Ovary (tissue), 7 donors: ENCODE measurements at regions not wholly inside any gene's neighbourhood (a gene's known extent, or its start where the extent isn't known, plus 50 kb on each side); places are given as distances from the start of the nearest gene placed in this dataset.

Experiments
- DNase-seq, 5 donors: peaks; one replicate each; pipeline ENCODE4 v3.0.0-alpha.2; 2019 to 2020
- H3K27ac ChIP-seq, 2 donors: fragments of 200-600 bp; one replicate each; pipeline versions ENCODE4 v1.5.1 to v1.8.0; 2019 to 2022
- H3K27me3 ChIP-seq: fragments of 200-600 bp; one replicate; pipeline ENCODE4 v1.8.0; 2022
- H3K36me3 ChIP-seq: fragments of 200-600 bp; sonication (generic); one replicate; pipeline ENCODE4 v1.5.1; 2019
- H3K4me1 ChIP-seq: one replicate; pipeline ENCODE4 v1.8.1; 2013; ENCODE audit warnings: mild to moderate bottlenecking, moderate library complexity; ENCODE audit not compliant: insufficient read depth
- H3K4me3 ChIP-seq: fragments of 200-600 bp; sonication (generic); one replicate; pipeline ENCODE4 v1.5.1; 2017
- H3K9me3 ChIP-seq, 2 donors: fragments of 200-600 bp in 1 of 2; sonication (generic) in 1 of 2; one replicate each; pipeline versions ENCODE4 v1.5.1 to v1.8.1; 2013 to 2019; ENCODE audit warnings: mild to moderate bottlenecking in 1 of 2, moderate library complexity in 1 of 2
- EP300 ChIP-seq: sonication (generic); formaldehyde crosslinking; IDR thresholded peaks from one replicate; pipeline ENCODE4 v1.6.1; 2017; ENCODE audit warnings: antibody characterized with exemption
- POLR2A ChIP-seq: fragments of 450-650 bp; IDR thresholded peaks from one replicate; pipeline ENCODE4 v1.6.1; 2017; ENCODE audit warnings: antibody characterized with exemption, mild to moderate bottlenecking, moderate library complexity
- WGBS, 3 donors: extraction: QIAGEN DNeasy Blood & Tissue Kit in 1 of 3; methylation state at CpG; one replicate each; pipeline versions ENCODE4 v1.1.5 to v1.1.7; 2013 to 2017; 5-methylcytosine and 5-hydroxymethylcytosine counted together
- intact Hi-C, 4 donors: fragments of 100-400 bp; cut with DNase I; formaldehyde crosslinking; loops; one replicate each; pipeline versions ENCODE4 v1.11.0 to v1.15.1; 2022 to 2023
- TF ChIP-seq, protein P1 (sequence below), 3 donors: fragments of 450-650 bp in 2 of 3; fragments of 200-600 bp in 1 of 3; IDR thresholded peaks; one replicate each; pipeline versions ENCODE4 v1.5.1 to v1.8.0; 2016 to 2022; ENCODE audit warnings: antibody characterized with exemption in 3 of 3, mild to moderate bottlenecking in 1 of 3
- donor health status: DM: no; HTN: no; CAD: no; lungs with moderate emphysema.
- donor health status: DM: no; HTN: no; CAD: no.
- donor health status: Bipolar disorder and iron deficiency.
- donor health status: DM: no; HTN: no; CAD: no.
- donor health status: DM: yes; HTN: yes; CAD: no.

GRCh38 chr7:142698429-142698828 lies 50.8 kb upstream of the PRSS1 start:
- Histone ChIP-seq H3K4me1 (no peaks in the 10 kb centered on the region), H3K36me3 (no peaks in the 10 kb centered on the region), H3K4me3 (no peak overlapping the region), H3K27ac (no peak overlapping the region), H3K9me3 (no peaks in the 10 kb centered on the region), H3K27me3 (no peaks in the 10 kb centered on the region)
- TF ChIP-seq, protein P1, sequence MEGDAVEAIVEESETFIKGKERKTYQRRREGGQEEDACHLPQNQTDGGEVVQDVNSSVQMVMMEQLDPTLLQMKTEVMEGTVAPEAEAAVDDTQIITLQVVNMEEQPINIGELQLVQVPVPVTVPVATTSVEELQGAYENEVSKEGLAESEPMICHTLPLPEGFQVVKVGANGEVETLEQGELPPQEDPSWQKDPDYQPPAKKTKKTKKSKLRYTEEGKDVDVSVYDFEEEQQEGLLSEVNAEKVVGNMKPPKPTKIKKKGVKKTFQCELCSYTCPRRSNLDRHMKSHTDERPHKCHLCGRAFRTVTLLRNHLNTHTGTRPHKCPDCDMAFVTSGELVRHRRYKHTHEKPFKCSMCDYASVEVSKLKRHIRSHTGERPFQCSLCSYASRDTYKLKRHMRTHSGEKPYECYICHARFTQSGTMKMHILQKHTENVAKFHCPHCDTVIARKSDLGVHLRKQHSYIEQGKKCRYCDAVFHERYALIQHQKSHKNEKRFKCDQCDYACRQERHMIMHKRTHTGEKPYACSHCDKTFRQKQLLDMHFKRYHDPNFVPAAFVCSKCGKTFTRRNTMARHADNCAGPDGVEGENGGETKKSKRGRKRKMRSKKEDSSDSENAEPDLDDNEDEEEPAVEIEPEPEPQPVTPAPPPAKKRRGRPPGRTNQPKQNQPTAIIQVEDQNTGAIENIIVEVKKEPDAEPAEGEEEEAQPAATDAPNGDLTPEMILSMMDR (IDR thresholded peaks at IDR 0.05): no peak
- TF ChIP-seq POLR2A (no peak), EP300 (no peak)
- 78 to 92% (median 87%) methylated on average over 1 of the region's 1 CpG for WGBS, 3 donors
- intact Hi-C loops: no loop called here
- DNase-seq: no peak

DNA sequence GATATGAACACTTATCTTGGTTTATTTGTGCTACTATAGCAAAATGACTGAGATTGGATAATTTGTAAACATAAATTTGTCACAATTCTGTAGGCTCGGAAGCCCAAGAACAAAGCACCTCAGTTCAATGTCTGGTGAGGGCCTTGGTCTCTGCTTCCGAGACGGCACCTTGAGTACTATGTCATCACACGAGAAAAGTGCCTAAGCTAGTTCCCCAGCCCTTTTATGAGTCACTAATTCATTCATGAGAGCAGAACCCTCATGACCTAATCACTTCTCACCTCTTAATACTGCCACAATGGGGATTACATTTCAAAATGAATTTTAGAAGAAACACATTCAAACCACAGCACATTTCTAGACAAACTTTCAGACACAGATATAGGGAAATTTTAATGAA lies 52.0 kb upstream of the PRSS1 start:
- Histone ChIP-seq H3K9me3 (no peaks in the 10 kb centered on the region), H3K36me3 (no peaks in the 10 kb centered on the region), H3K27me3 (no peaks in the 10 kb centered on the region), H3K27ac (no peak overlapping the region), H3K4me1 (no peaks in the 10 kb centered on the region), H3K4me3 (no peak overlapping the region)
- intact Hi-C loops: no loop called here
- DNase-seq: no peak
- 63 to 75% (median 70%) methylated on average over 4 of the region's 4 CpGs for WGBS, 3 donors
- TF ChIP-seq EP300 (no peak), POLR2A (no peak)
- TF ChIP-seq, protein P1 (IDR thresholded peaks at IDR 0.05): no peak

GRCh38 chr7:142696456-142697179 lies 52.7 kb upstream of the PRSS1 start:
- no peaks in the 10 kb centered on the region for H3K27me3 ChIP-seq
- H3K9me3 ChIP-seq: no peaks in the 10 kb centered on the region
- no peak for DNase-seq
- H3K4me3 ChIP-seq: no peak overlapping the region
- TF ChIP-seq POLR2A: no peak
- TF ChIP-seq EP300: no peak
- TF ChIP-seq, protein P1 (IDR thresholded peaks at IDR 0.05): no peak
- H3K4me1 ChIP-seq: no peaks in the 10 kb centered on the region
- H3K36me3 ChIP-seq: no peaks in the 10 kb centered on the region
- H3K27ac ChIP-seq: no peak overlapping the region
- intact Hi-C loops: no loop called here

- intact Hi-C loops: no loop called here
- Histone ChIP-seq H3K27me3 (no peaks in the 10 kb centered on the region), H3K36me3 (no peaks in the 10 kb centered on the region), H3K4me1 (no peaks in the 10 kb centered on the region), H3K9me3 (no peaks in the 10 kb centered on the region), H3K27ac (no peak overlapping the region), H3K4me3 (no peak overlapping the region)
- DNase-seq: no peak
- no peak for TF ChIP-seq POLR2A
- no peak for TF ChIP-seq EP300
Measured at GRCh38 chr7:142693911-142694310, 55.4 kb upstream of the PRSS1 start.

- WGBS, 3 donors: 86 to 92% (median 91%) methylated on average over 2 of the region's 2 CpGs
- no peaks in the 10 kb centered on the region for H3K27me3 ChIP-seq
Measured at GRCh38 chr7:142690554-142691182, 58.6 kb upstream of the PRSS1 start.

More at GRCh38 chr7:142690554-142691182, 58.6 kb upstream of the PRSS1 start:
- TF ChIP-seq, protein P1 (IDR thresholded peaks at IDR 0.05): no peak
- TF ChIP-seq EP300: no peak
- no peak for TF ChIP-seq POLR2A
- no peak overlapping the region for H3K27ac ChIP-seq
- H3K4me1 ChIP-seq: no peaks in the 10 kb centered on the region
- DNase-seq: no peak
- no peaks in the 10 kb centered on the region for H3K36me3 ChIP-seq
- no peak overlapping the region for H3K4me3 ChIP-seq
- H3K9me3 ChIP-seq: no peaks in the 10 kb centered on the region
- intact Hi-C loops: no loop called here
